Gastrocnemius medialis (tissue), 4 donors: ENCODE measurements at regions not wholly inside any gene's neighbourhood (a gene's known extent, or its start where the extent isn't known, plus 50 kb on each side); places are given as distances from the start of the nearest gene placed in this dataset.

Experiments
- ATAC-seq, 2 donors: fragments of 150-250 bp; one replicate each; pipeline ENCODE4 v1.9.1; 2016
- DNase-seq, 2 donors: peaks; one replicate each; pipeline ENCODE4 v3.0.0-alpha.2; 2019
- H3K27ac ChIP-seq, 4 donors: fragments of 200-600 bp; sonication (generic); 1 replicate in 1 of 4; 2 replicates in 3 of 4; pipeline ENCODE4 v1.5.1; 2016 to 2018; ENCODE audit warnings: mild to moderate bottlenecking in 2 of 4, moderate library complexity in 1 of 4
- H3K27me3 ChIP-seq, 3 donors: fragments of 200-600 bp; sonication (generic) in 2 of 3; 1 replicate in 1 of 3; 2 replicates in 2 of 3; pipeline versions ENCODE4 v1.5.1 to v1.6.0; 2016 to 2019; ENCODE audit warnings: mild to moderate bottlenecking in 1 of 3, moderate library complexity in 1 of 3
- H3K36me3 ChIP-seq, 2 donors: fragments of 200-600 bp; sonication (generic) in 1 of 2; one replicate each; pipeline ENCODE4 v1.5.1; 2017 to 2018
- H3K4me1 ChIP-seq, 2 donors: fragments of 200-600 bp; sonication (generic) in 1 of 2; one replicate each; pipeline ENCODE4 v1.5.1; 2016 to 2017; ENCODE audit warnings: mild to moderate bottlenecking in 2 of 2
- H3K4me3 ChIP-seq, 4 donors: fragments of 200-600 bp; sonication (generic) in 3 of 4; 1 replicate in 1 of 4; 2 replicates in 3 of 4; pipeline ENCODE4 v1.5.1; 2016 to 2019; ENCODE audit warnings: mild to moderate bottlenecking in 2 of 4
- H3K9me3 ChIP-seq, 3 donors: fragments of 200-600 bp; sonication (generic) in 2 of 3; 1 replicate in 1 of 3; 2 replicates in 2 of 3; pipeline ENCODE4 v1.5.1; 2016 to 2019
- POLR2A ChIP-seq, 2 donors: fragments of 450-650 bp; IDR thresholded peaks; one replicate each; pipeline ENCODE4 v1.6.1; 2017; ENCODE audit warnings: antibody characterized with exemption in 2 of 2, mild to moderate bottlenecking in 2 of 2, moderate library complexity in 2 of 2
- in situ Hi-C, 4 donors: fragments of 200-750 bp; cut with MboI; loops; one replicate each; pipeline versions ENCODE4 v1.15.0 to v1.8.0; 2017; ENCODE audit warnings: low sequenced_read_pairs in 4 of 4
- intact Hi-C: fragments of 100-400 bp; cut with DNase I; formaldehyde crosslinking; loops from one replicate; pipeline ENCODE4 v1.15.1; 2023; ENCODE audit warnings: low total_unique reads
- TF ChIP-seq, protein P1 (sequence below), 5 experiments: fragments of 450-650 bp in 3 of 5; fragments of 200-600 bp in 2 of 5; sonication (generic) in 2 of 5; IDR thresholded peaks in 4 of 5; conservative IDR thresholded peaks in 1 of 5; 1 replicate in 4 of 5; 2 replicates in 1 of 5; pipeline ENCODE4 v1.5.1; 2016 to 2019; ENCODE audit warnings: antibody characterized with exemption in 5 of 5, mild to moderate bottlenecking in 3 of 5, moderate library complexity in 3 of 5

DNA sequence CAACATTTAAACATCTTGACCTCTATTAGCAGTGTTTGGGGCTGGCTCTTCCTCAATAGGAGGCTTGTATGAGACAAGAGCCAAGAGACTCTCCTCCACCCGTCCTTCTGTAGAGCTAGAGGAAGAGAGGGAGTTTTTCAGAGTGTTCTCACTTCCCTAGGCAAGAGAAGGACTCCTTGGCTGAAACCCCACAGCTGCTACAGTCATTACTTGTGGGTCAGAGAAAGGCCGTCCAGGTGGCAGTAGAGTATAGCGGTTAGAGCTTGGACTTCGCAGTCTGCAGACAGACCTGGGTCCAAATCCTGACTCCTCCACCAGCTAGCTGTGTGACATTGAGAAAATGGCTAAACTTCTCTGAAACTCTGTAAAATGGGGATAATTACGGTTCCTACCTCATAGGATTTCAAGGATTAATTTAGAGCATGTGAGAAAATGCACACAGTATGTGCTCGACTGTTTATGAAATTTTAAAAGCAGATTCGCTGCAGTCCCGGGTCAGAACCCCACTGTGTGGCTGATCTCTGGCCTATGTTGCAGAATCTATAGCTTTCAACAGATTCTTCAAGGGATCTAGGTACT lies 80.8 kb upstream of the ARAP3 start:
- H3K27ac ChIP-seq, result no peak overlapping the region
- no peak for DNase-seq
- H3K27me3 ChIP-seq, result peaks cover 9 to 17% (median 10%) of the 10 kb centered on the region in 3 donors
- no peaks in the 10 kb centered on the region for H3K9me3 ChIP-seq
- in situ Hi-C loops, result no loop called here
- intact Hi-C loops, result no loop called here
- H3K36me3 ChIP-seq, result no peaks in the 10 kb centered on the region
- ATAC-seq, result no peak
- H3K4me3 ChIP-seq, result no peak overlapping the region
- peaks cover 0 to 5% of the 10 kb centered on the region in 2 donors for H3K4me1 ChIP-seq
- TF ChIP-seq, protein P1, sequence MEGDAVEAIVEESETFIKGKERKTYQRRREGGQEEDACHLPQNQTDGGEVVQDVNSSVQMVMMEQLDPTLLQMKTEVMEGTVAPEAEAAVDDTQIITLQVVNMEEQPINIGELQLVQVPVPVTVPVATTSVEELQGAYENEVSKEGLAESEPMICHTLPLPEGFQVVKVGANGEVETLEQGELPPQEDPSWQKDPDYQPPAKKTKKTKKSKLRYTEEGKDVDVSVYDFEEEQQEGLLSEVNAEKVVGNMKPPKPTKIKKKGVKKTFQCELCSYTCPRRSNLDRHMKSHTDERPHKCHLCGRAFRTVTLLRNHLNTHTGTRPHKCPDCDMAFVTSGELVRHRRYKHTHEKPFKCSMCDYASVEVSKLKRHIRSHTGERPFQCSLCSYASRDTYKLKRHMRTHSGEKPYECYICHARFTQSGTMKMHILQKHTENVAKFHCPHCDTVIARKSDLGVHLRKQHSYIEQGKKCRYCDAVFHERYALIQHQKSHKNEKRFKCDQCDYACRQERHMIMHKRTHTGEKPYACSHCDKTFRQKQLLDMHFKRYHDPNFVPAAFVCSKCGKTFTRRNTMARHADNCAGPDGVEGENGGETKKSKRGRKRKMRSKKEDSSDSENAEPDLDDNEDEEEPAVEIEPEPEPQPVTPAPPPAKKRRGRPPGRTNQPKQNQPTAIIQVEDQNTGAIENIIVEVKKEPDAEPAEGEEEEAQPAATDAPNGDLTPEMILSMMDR (IDR thresholded peaks at IDR 0.05 in 4 of 5, conservative IDR thresholded peaks at IDR 0.05 in 1 of 5), result no peak
- no peak for TF ChIP-seq POLR2A (IDR thresholded peaks at IDR 0.05)

DNA sequence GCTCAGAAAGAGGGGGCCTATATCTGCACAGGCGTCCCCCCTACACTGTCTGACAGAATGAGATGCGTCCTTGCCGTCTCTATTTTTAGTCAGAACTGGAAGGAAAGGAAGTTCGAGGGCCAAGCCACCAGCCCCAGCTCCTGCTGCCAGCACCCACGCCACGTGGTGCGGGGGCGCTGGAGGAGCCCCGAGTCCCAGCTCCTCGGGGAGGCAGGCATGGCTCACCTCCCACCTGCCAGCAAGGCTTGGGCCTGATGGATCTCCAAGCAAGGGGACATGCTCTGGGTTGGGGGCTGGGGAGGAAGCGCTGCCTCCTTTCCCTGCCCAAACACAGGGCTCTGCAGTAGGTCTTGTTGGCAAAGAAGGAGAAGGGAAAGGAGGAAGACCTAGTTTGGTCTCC lies 80.3 kb upstream of the ARAP3 start:
- intact Hi-C loops (no loop called here), in situ Hi-C loops (no loop called here)
- ATAC-seq (no peak), DNase-seq (no peak)
- no peak for TF ChIP-seq POLR2A (IDR thresholded peaks at IDR 0.05)
- TF ChIP-seq, protein P1 (IDR thresholded peaks at IDR 0.05 in 4 of 5, conservative IDR thresholded peaks at IDR 0.05 in 1 of 5), result no peak
- Histone ChIP-seq H3K4me1 (peaks cover 0 to 5% of the 10 kb centered on the region in 2 donors), H3K27me3 (peaks cover 9 to 18% (median 10%) of the 10 kb centered on the region in 3 donors), H3K36me3 (no peaks in the 10 kb centered on the region), H3K27ac (no peak overlapping the region), H3K9me3 (no peaks in the 10 kb centered on the region), H3K4me3 (no peak overlapping the region)

DNA sequence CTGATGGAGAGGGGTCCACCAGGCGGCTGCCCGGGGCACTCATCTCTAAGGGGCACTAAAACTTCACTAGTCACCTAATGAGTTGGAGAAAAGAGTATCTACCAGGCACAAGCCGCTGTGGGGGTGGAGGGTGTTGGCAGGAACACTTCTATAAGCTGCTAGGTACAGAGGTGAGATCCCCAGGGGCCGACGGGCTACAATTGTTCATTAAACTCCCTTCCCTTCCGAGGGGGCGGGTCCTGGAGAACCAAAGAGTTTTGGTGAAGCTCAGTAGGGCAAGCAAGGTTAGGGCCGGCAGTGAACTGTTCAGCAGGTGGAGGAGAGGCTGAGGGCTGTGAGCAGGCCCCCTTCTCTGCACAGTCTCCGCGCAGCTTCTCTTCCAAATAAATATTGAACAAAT lies 78.7 kb upstream of the ARAP3 start:
- Histone ChIP-seq H3K36me3 (no peaks in the 10 kb centered on the region), H3K27ac (no peak overlapping the region), H3K9me3 (no peaks in the 10 kb centered on the region), H3K27me3 (peaks cover 9 to 18% (median 10%) of the 10 kb centered on the region in 3 donors), H3K4me1 (peaks cover 0 to 5% of the 10 kb centered on the region in 2 donors), H3K4me3 (no peak overlapping the region)
- intact Hi-C loops, result no loop called here
- no peak for TF ChIP-seq POLR2A (IDR thresholded peaks at IDR 0.05)
- TF ChIP-seq, protein P1 (IDR thresholded peaks at IDR 0.05 in 4 of 5, conservative IDR thresholded peaks at IDR 0.05 in 1 of 5), result no peak
- ATAC-seq (no peak), DNase-seq (no peak)
- in situ Hi-C loops, result no loop called here

DNA sequence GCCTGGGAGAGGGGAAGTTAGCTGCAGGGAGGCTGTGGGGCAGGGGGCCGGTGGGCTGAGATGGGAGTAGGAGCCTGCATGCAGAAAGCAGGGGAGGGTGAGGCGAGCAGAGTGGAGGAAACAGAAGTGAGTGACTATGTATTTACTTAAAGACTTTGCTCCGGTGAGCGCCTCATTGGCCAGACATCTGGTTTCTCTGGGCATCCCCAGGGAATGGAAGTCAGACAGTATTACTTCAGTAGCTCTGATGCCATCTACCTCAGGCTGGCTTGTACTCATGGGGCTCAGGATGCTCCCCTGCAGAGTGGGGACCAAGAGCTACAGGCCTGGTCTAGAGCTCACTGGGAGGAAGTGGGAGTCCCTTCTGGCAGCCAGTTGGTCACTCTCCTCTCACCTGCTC lies 78.2 kb upstream of the ARAP3 start:
- no peak for TF ChIP-seq POLR2A (IDR thresholded peaks at IDR 0.05)
- TF ChIP-seq, protein P1 (IDR thresholded peaks at IDR 0.05 in 4 of 5, conservative IDR thresholded peaks at IDR 0.05 in 1 of 5), result no peak
- Histone ChIP-seq H3K36me3 (no peaks in the 10 kb centered on the region), H3K4me3 (no peak overlapping the region), H3K4me1 (peaks cover 0 to 5% of the 10 kb centered on the region in 2 donors), H3K27ac (no peak overlapping the region), H3K27me3 (peaks cover 9 to 18% (median 10%) of the 10 kb centered on the region in 3 donors), H3K9me3 (no peaks in the 10 kb centered on the region)
- intact Hi-C loops (no loop called here), in situ Hi-C loops (no loop called here)
- DNase-seq (no peak), ATAC-seq (no peak)
